GM18520 (cell line): ENCODE measurements at regions not wholly inside any gene's neighbourhood (a gene's known extent, or its start where the extent isn't known, plus 50 kb on each side); places are given as distances from the start of the nearest gene placed in this dataset.
"Not testable (repeated sequence)": the region's sequence is repeated elsewhere in the genome, so short reads cannot be mapped to it uniquely, and the experiment has no call there.

Source experiments
- ATAC-seq: cut with Tn5 transposase; IDR thresholded peaks from one replicate; pipeline ENCODE4 v1.9.1; 2021; ENCODE audit not compliant: unreplicated experiment

- peak; percentile 89 for ATAC-seq
Measured at GRCh38 chr12:85424581-85425348, 144.7 kb downstream of the ALX1 start.

- ATAC-seq = no peak
Measured at GRCh38 chr12:85425349-85425612, 145.3 kb downstream of the ALX1 start.

- no peak for ATAC-seq
Measured at GRCh38 chr12:85425926-85426325, 145.9 kb downstream of the ALX1 start.

GRCh38 chr12:85433148-85433547, 153.1 kb downstream of the ALX1 start:
- not testable (repeated sequence) for ATAC-seq

- no peak for ATAC-seq
Measured at GRCh38 chr12:85440271-85440670, 160.3 kb downstream of the ALX1 start.

GRCh38 chr12:85441025-85441424, 161.0 kb downstream of the ALX1 start:
- ATAC-seq = no peak

GRCh38 chr12:85441741-85442140, 161.7 kb downstream of the ALX1 start:
- ATAC-seq = no peak

GRCh38 chr12:85445060-85445938, 165.3 kb downstream of the ALX1 start:
- ATAC-seq = no peak

GRCh38 chr12:85448031-85448430, 168.0 kb downstream of the ALX1 start:
- ATAC-seq = no peak

- ATAC-seq = no peak
Measured at GRCh38 chr12:85448548-85449139, 168.6 kb downstream of the ALX1 start.

- no peak for ATAC-seq
Measured at GRCh38 chr12:85457016-85457415, 177.0 kb downstream of the ALX1 start.

- no peak for ATAC-seq
Measured at GRCh38 chr12:85461127-85461526, 181.1 kb downstream of the ALX1 start.

- ATAC-seq = no peak
Measured at GRCh38 chr12:85462888-85463287, 182.9 kb downstream of the ALX1 start.

- ATAC-seq = no peak
Measured at GRCh38 chr12:85466890-85467289, 186.9 kb downstream of the ALX1 start.

GRCh38 chr12:85468356-85469157, 188.5 kb downstream of the ALX1 start:
- ATAC-seq = peak; percentile 87

GRCh38 chr12:85469158-85470086, 189.4 kb downstream of the ALX1 start:
- ATAC-seq = not testable (repeated sequence)

GRCh38 chr12:85475277-85475676, 195.3 kb downstream of the ALX1 start:
- not testable (repeated sequence) for ATAC-seq

- no peak for ATAC-seq
Measured at GRCh38 chr12:85476756-85477155, 196.7 kb downstream of the ALX1 start.

- no peak for ATAC-seq
Measured at GRCh38 chr12:85484387-85484786, 204.4 kb downstream of the ALX1 start.

GRCh38 chr12:85489194-85489593, 209.2 kb downstream of the ALX1 start:
- no peak for ATAC-seq
